Mucosa of stomach (tissue), 1 donor: ENCODE measurements at regions not wholly inside any gene's neighbourhood (a gene's known extent, or its start where the extent isn't known, plus 50 kb on each side); places are given as distances from the start of the nearest gene placed in this dataset.

ENCODE experiments used
- H3K27me3 ChIP-seq: one replicate; pipeline ENCODE4 v1.7.0; 2013; ENCODE audit warnings: mild to moderate bottlenecking, low read length; ENCODE audit not compliant: control insufficient read depth, insufficient read depth
- H3K36me3 ChIP-seq: one replicate; pipeline ENCODE4 v1.7.0; 2013; ENCODE audit warnings: low read length; ENCODE audit not compliant: control insufficient read depth, insufficient read depth
- H3K4me1 ChIP-seq: one replicate; pipeline ENCODE4 v1.7.0; 2013; ENCODE audit warnings: mild to moderate bottlenecking, low read length; ENCODE audit not compliant: control insufficient read depth, insufficient read depth
- H3K4me3 ChIP-seq: one replicate; pipeline ENCODE4 v1.7.0; 2013; ENCODE audit warnings: low read length
- H3K9ac ChIP-seq: one replicate; pipeline ENCODE4 v1.7.0; 2013; ENCODE audit warnings: mild to moderate bottlenecking, low read length, moderate library complexity
- H3K9me3 ChIP-seq: one replicate; pipeline ENCODE4 v1.7.0; 2013; ENCODE audit warnings: mild to moderate bottlenecking, low read length, moderate library complexity; ENCODE audit not compliant: control insufficient read depth
- donor health status: Pancreatic carcinoma.

- Histone ChIP-seq H3K9ac (no peak overlapping the region), H3K4me1 (no peaks in the 10 kb centered on the region), H3K27me3 (no peaks in the 10 kb centered on the region), H3K4me3 (no peak overlapping the region), H3K36me3 (no peaks in the 10 kb centered on the region), H3K9me3 (no peaks in the 10 kb centered on the region)
Measured at GRCh38 chr6:113513086-113513485, 344.1 kb upstream of the MARCKS start.

- Histone ChIP-seq H3K36me3 (no peaks in the 10 kb centered on the region), H3K9ac (no peak overlapping the region), H3K27me3 (no peaks in the 10 kb centered on the region), H3K4me3 (no peak overlapping the region), H3K4me1 (no peaks in the 10 kb centered on the region), H3K9me3 (no peaks in the 10 kb centered on the region)
Measured at GRCh38 chr6:113522376-113522775, 334.8 kb upstream of the MARCKS start.

DNA sequence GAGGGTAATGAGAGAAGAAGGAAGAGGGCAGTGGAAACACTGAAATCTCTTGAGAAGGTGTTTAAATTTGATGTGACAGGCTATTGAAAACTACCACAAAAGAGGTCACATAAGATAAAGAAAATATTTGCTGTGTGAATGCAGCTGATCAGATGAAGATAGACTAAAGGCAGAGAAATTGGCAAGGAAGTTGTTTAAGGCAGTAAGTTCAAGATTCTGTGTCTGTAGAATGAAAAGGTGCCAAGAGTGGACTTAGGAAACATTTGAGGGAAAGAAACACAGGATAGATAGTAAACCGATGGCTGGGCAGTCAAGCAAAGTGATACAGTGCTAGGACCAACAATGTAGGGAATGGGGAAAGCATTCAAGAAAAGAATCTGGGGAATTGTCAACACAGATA, 332.3 kb upstream of the MARCKS start:
- Histone ChIP-seq H3K9ac (no peak overlapping the region), H3K36me3 (no peaks in the 10 kb centered on the region), H3K9me3 (no peaks in the 10 kb centered on the region), H3K4me3 (no peak overlapping the region), H3K4me1 (no peaks in the 10 kb centered on the region), H3K27me3 (no peaks in the 10 kb centered on the region)

- no peaks in the 10 kb centered on the region for H3K27me3 ChIP-seq
Measured at GRCh38 chr6:113526553-113526952, 330.6 kb upstream of the MARCKS start.

GRCh38 chr6:113526995-113527394, 330.1 kb upstream of the MARCKS start:
- Histone ChIP-seq H3K9me3 (no peaks in the 10 kb centered on the region), H3K4me1 (no peaks in the 10 kb centered on the region), H3K4me3 (no peak overlapping the region), H3K9ac (no peak overlapping the region), H3K36me3 (no peaks in the 10 kb centered on the region), H3K27me3 (no peaks in the 10 kb centered on the region)

More at GRCh38 chr6:113526553-113526952, 330.6 kb upstream of the MARCKS start:
- H3K4me3 ChIP-seq = no peak overlapping the region
- H3K9me3 ChIP-seq = no peaks in the 10 kb centered on the region
- no peaks in the 10 kb centered on the region for H3K36me3 ChIP-seq
- no peak overlapping the region for H3K9ac ChIP-seq
- H3K4me1 ChIP-seq = no peaks in the 10 kb centered on the region

DNA sequence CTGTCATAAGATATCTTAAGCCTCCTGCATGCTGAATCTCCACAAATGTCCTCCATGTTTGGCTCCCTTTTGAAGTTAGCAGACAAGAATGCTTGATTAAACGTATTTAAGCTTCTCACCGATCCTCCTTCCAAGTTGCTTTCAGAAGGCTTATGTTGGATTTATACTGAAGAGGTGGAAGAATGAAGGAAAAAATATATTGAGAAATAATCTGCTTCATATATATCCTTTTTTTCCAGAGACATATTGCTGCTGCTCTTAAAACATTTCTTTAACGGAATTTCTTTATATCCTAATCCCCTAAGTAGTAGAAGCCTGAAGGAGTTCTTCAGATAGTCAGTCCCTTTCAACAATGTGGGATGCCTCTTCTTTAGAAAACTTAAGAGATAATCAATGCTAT, 329.0 kb upstream of the MARCKS start:
- Histone ChIP-seq H3K27me3 (no peaks in the 10 kb centered on the region), H3K36me3 (no peaks in the 10 kb centered on the region), H3K4me1 (no peaks in the 10 kb centered on the region)

DNA sequence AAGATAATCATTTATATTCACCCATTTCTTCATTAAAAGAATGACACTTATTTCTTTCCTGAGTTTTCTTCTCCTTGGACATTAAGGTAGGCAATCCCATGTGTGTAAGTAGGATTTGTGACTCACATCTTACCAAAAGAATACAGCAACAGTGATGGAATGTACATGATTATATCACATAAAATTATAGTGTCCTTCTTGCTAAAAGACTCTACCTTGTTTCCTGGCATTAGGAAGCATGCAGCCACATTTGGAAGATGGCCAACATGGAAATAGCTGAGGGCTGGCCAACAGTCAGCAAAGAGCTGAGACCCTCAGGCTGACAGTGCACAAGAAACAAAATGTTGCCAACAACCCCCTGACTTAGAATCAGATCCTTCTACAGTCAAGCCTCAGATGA, 327.9 kb upstream of the MARCKS start:
- H3K27me3 ChIP-seq = no peaks in the 10 kb centered on the region
- H3K36me3 ChIP-seq = no peaks in the 10 kb centered on the region
- no peaks in the 10 kb centered on the region for H3K9me3 ChIP-seq
- no peaks in the 10 kb centered on the region for H3K4me1 ChIP-seq
- H3K4me3 ChIP-seq = no peak overlapping the region
- H3K9ac ChIP-seq = no peak overlapping the region

More for the DNA sequence above, 329.0 kb upstream of the MARCKS start:
- H3K4me3 ChIP-seq = no peak overlapping the region
- H3K9ac ChIP-seq = no peak overlapping the region
- H3K9me3 ChIP-seq = no peaks in the 10 kb centered on the region

DNA sequence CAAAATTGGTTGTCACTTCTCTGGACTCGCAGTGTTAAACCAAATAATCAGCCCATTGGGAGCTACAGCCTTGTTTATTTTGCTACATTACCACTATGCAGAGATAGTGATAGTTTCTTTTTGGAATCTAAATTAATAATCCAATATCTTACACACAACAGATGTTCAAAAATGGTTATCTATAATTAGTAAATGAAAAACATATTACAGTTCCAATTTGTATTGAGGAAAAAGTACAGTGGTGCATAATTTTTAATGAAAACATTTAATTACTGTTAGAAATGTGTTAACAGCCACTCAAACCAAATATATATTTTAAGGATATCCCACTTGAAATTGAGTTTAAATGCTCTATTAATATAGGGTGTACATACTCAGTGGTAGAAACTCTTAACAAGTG, 327.3 kb upstream of the MARCKS start:
- H3K9ac ChIP-seq = no peak overlapping the region
- H3K9me3 ChIP-seq = no peaks in the 10 kb centered on the region
- H3K4me1 ChIP-seq = no peaks in the 10 kb centered on the region
- H3K4me3 ChIP-seq = no peak overlapping the region
- H3K36me3 ChIP-seq = no peaks in the 10 kb centered on the region
- no peaks in the 10 kb centered on the region for H3K27me3 ChIP-seq

DNA sequence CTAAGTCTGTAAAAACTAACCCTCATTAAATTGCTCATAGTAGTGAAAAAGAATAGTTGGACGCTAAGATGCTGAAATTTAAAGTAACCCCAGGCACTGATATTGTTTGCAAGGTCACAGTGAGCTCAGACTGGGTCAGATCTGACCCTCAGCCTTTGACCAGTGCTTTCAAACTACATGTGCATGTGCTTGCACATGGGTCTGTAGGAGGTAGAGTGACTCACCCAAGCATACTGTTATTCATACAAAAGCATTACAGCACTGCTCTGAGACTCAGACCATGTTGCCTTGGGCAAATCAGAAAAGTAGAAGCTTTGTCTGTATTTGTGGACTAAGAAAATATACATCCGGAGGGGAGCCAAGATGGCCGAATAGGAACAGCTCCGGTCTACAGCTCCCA, 326.4 kb upstream of the MARCKS start:
- H3K9ac ChIP-seq = no peak overlapping the region
- no peaks in the 10 kb centered on the region for H3K9me3 ChIP-seq

GRCh38 chr6:113539202-113539601, 317.9 kb upstream of the MARCKS start:
- Histone ChIP-seq H3K36me3 (no peaks in the 10 kb centered on the region), H3K9ac (no peak overlapping the region), H3K4me1 (no peaks in the 10 kb centered on the region), H3K9me3 (no peaks in the 10 kb centered on the region), H3K27me3 (no peaks in the 10 kb centered on the region), H3K4me3 (no peak overlapping the region)

More for the DNA sequence above, 326.4 kb upstream of the MARCKS start:
- no peaks in the 10 kb centered on the region for H3K27me3 ChIP-seq
- H3K4me3 ChIP-seq = no peak overlapping the region
- H3K4me1 ChIP-seq = no peaks in the 10 kb centered on the region
- H3K36me3 ChIP-seq = no peaks in the 10 kb centered on the region

- no peaks in the 10 kb centered on the region for H3K36me3 ChIP-seq
- no peak overlapping the region for H3K9ac ChIP-seq
Measured at GRCh38 chr6:113539623-113540022, 317.5 kb upstream of the MARCKS start.

DNA sequence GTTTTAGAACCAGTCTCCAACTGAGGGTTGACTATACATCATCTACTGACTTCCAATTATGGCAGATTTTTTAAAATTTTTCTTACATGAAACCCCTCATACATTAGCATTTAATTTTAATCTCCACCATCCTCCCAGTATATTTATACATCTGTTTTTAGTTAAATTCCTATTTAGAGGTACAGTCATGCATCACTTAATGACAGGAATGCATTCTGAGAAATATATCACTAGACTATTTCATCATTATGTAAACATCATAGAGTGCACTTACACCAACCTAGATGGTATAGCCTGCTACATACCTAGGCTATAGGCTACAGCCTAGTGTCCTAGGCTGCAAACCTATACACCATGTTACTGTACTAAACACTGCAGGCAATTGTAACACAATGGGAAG, 316.7 kb upstream of the MARCKS start:
- Histone ChIP-seq H3K27me3 (no peaks in the 10 kb centered on the region), H3K9ac (no peak overlapping the region), H3K4me3 (no peak overlapping the region), H3K4me1 (no peaks in the 10 kb centered on the region), H3K9me3 (no peaks in the 10 kb centered on the region), H3K36me3 (no peaks in the 10 kb centered on the region)

More at GRCh38 chr6:113539623-113540022, 317.5 kb upstream of the MARCKS start:
- no peaks in the 10 kb centered on the region for H3K4me1 ChIP-seq
- no peaks in the 10 kb centered on the region for H3K9me3 ChIP-seq
- H3K27me3 ChIP-seq = no peaks in the 10 kb centered on the region
- no peak overlapping the region for H3K4me3 ChIP-seq

- no peak overlapping the region for H3K4me3 ChIP-seq
- H3K9me3 ChIP-seq = no peaks in the 10 kb centered on the region
- H3K27me3 ChIP-seq = no peaks in the 10 kb centered on the region
- H3K9ac ChIP-seq = no peak overlapping the region
- H3K4me1 ChIP-seq = no peaks in the 10 kb centered on the region
- H3K36me3 ChIP-seq = no peaks in the 10 kb centered on the region
Measured at GRCh38 chr6:113551168-113551567, 306.0 kb upstream of the MARCKS start.
